Astrocyte (in vitro differentiated cells and primary cell): ENCODE measurements at regions not wholly inside any gene's neighbourhood (a gene's known extent, or its start where the extent isn't known, plus 50 kb on each side); places are given as distances from the start of the nearest gene placed in this dataset.

Source experiments
- EZH2 ChIP-seq: IDR thresholded peaks from 2 replicates; pipeline ENCODE4 v1.6.1; 2012; ENCODE audit warnings: mild to moderate bottlenecking, low read length, inconsistent platforms; ENCODE audit not compliant: insufficient read depth
- TF ChIP-seq, protein P1 (sequence below): IDR thresholded peaks from 2 replicates; pipeline ENCODE4 v1.5.1; 2011; ENCODE audit warnings: low read depth, mild to moderate bottlenecking, inconsistent platforms, low read length, moderate library complexity; ENCODE audit not compliant: insufficient read depth

DNA sequence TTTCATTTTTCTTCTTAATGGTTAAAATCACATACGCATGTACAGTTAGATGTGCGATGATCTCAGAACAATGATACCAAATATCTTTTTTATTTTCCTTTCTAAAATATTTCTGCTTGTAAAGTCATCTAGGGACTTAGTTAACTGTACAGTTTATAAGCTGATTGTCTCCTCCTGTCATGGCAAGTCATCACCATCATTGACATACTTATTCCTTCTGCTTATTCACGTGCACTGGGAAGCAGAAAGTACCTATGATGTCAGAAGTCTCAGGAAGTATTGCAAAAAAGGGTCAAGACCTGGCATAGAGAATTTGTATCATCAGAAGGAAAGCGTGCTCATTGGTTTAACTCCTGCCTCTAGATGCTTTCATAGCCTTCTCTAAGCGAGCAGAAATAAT, 154.2 kb downstream of the DSC3 start:
- TF ChIP-seq, protein P1, sequence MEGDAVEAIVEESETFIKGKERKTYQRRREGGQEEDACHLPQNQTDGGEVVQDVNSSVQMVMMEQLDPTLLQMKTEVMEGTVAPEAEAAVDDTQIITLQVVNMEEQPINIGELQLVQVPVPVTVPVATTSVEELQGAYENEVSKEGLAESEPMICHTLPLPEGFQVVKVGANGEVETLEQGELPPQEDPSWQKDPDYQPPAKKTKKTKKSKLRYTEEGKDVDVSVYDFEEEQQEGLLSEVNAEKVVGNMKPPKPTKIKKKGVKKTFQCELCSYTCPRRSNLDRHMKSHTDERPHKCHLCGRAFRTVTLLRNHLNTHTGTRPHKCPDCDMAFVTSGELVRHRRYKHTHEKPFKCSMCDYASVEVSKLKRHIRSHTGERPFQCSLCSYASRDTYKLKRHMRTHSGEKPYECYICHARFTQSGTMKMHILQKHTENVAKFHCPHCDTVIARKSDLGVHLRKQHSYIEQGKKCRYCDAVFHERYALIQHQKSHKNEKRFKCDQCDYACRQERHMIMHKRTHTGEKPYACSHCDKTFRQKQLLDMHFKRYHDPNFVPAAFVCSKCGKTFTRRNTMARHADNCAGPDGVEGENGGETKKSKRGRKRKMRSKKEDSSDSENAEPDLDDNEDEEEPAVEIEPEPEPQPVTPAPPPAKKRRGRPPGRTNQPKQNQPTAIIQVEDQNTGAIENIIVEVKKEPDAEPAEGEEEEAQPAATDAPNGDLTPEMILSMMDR = no peak
- TF ChIP-seq EZH2 = no peak
